Osteoblast (primary cell): ENCODE measurements at regions not wholly inside any gene's neighbourhood (a gene's known extent, or its start where the extent isn't known, plus 50 kb on each side); places are given as distances from the start of the nearest gene placed in this dataset.

Source experiments
- DNase-seq: peaks from one replicate; pipeline ENCODE4 v3.0.0; 2011; ENCODE audit warnings: low spot score, mixed read lengths; ENCODE audit not compliant: insufficient read length; ENCODE audit errors: missing footprints
- H2AFZ ChIP-seq: 2 replicates; pipeline ENCODE4 v1.6.0; 2011; ENCODE audit warnings: mild to moderate bottlenecking, low read length
- H3K27ac ChIP-seq: 2 replicates; pipeline ENCODE4 v1.5.1; 2011; ENCODE audit warnings: mild to moderate bottlenecking, low read depth, low read length, moderate library complexity
- H3K27me3 ChIP-seq: 2 replicates; pipeline ENCODE4 v1.6.0; 2012; ENCODE audit warnings: mild to moderate bottlenecking, control low read depth, inconsistent platforms, low read length, moderate library complexity; ENCODE audit not compliant: insufficient read depth
- H3K36me3 ChIP-seq: 2 replicates; pipeline ENCODE4 v1.5.1; 2011; ENCODE audit warnings: mild to moderate bottlenecking, low read length, control low read depth, moderate library complexity; ENCODE audit not compliant: insufficient read depth
- H3K4me1 ChIP-seq: 2 replicates; pipeline ENCODE4 v1.5.1; 2011; ENCODE audit warnings: mild to moderate bottlenecking, low read length, control low read depth, moderate library complexity; ENCODE audit not compliant: insufficient read depth
- H3K4me2 ChIP-seq: 2 replicates; pipeline ENCODE4 v1.6.0; 2011; ENCODE audit warnings: mild to moderate bottlenecking, low read length; ENCODE audit not compliant: insufficient read depth
- H3K4me3 ChIP-seq: fragments of 200-600 bp; sonication (generic); 3 replicates; pipeline ENCODE4 v1.5.1; 2012; ENCODE audit warnings: mild to moderate bottlenecking, low read length, inconsistent platforms; ENCODE audit not compliant: insufficient read depth
- H3K79me2 ChIP-seq: 2 replicates; pipeline ENCODE4 v1.6.0; 2012; ENCODE audit warnings: mild to moderate bottlenecking, low read length, control low read depth, inconsistent platforms; ENCODE audit not compliant: insufficient read depth
- H3K9me3 ChIP-seq: 2 replicates; pipeline ENCODE4 v1.5.1; 2011; ENCODE audit warnings: low read depth, low read length, control low read depth
- H4K20me1 ChIP-seq: 2 replicates; pipeline ENCODE4 v1.6.0; 2012; ENCODE audit warnings: mild to moderate bottlenecking, low read length, control low read depth; ENCODE audit not compliant: insufficient read depth
- CTCF ChIP-seq: IDR thresholded peaks from 2 replicates; pipeline ENCODE4 v1.5.1; 2011; ENCODE audit warnings: mild to moderate bottlenecking, low read depth, low read length, moderate library complexity; ENCODE audit errors: extremely low read depth

- H3K79me2 ChIP-seq, result no peaks in the 10 kb centered on the region
- H3K9me3 ChIP-seq, result no peaks in the 10 kb centered on the region
- no peak overlapping the region for H3K27ac ChIP-seq
- DNase-seq, result no peak
- H2AFZ ChIP-seq, result no peak overlapping the region
- TF ChIP-seq CTCF, result no peak
- no peaks in the 10 kb centered on the region for H4K20me1 ChIP-seq
- no peak overlapping the region for H3K4me2 ChIP-seq
- no peaks in the 10 kb centered on the region for H3K4me1 ChIP-seq
- H3K4me3 ChIP-seq, result no peak overlapping the region
- H3K27me3 ChIP-seq, result no peaks in the 10 kb centered on the region
- H3K36me3 ChIP-seq, result no peaks in the 10 kb centered on the region
Measured at GRCh38 chr12:65546528-65546927, 268.0 kb downstream of the MSRB3 start.

GRCh38 chr12:65556676-65557437, 267.4 kb upstream of the HMGA2 start:
- Histone ChIP-seq H3K4me1 (peaks cover 38% of the 10 kb centered on the region), H4K20me1 (no peaks in the 10 kb centered on the region), H3K27me3 (no peaks in the 10 kb centered on the region), H3K4me2 (peak overlapping the region; percentile 41), H3K27ac (peak overlapping the region; percentile 93), H3K4me3 (peak overlapping the region; percentile 29), H3K36me3 (no peaks in the 10 kb centered on the region), H3K79me2 (no peaks in the 10 kb centered on the region), H3K9me3 (no peaks in the 10 kb centered on the region), H2AFZ (peak overlapping the region; percentile 92)
- peak; percentile 90 for DNase-seq
- peak; percentile 95 for TF ChIP-seq CTCF

GRCh38 chr12:65557438-65558181, 266.7 kb upstream of the HMGA2 start:
- H3K36me3 ChIP-seq, result no peaks in the 10 kb centered on the region
- H3K9me3 ChIP-seq, result no peaks in the 10 kb centered on the region
- DNase-seq, result no peak
- H4K20me1 ChIP-seq, result no peaks in the 10 kb centered on the region
- H3K4me2 ChIP-seq, result no peak overlapping the region
- no peaks in the 10 kb centered on the region for H3K79me2 ChIP-seq
- peak overlapping the region; percentile 92 for H2AFZ ChIP-seq
- H3K4me1 ChIP-seq, result peaks cover 45% of the 10 kb centered on the region
- peak overlapping the region; percentile 93 for H3K27ac ChIP-seq
- no peaks in the 10 kb centered on the region for H3K27me3 ChIP-seq
- no peak overlapping the region for H3K4me3 ChIP-seq
- TF ChIP-seq CTCF, result no peak

- H3K27ac ChIP-seq, result peak overlapping the region; percentile 92
- no peaks in the 10 kb centered on the region for H3K27me3 ChIP-seq
- no peaks in the 10 kb centered on the region for H3K79me2 ChIP-seq
- peaks cover 63% of the 10 kb centered on the region for H3K4me1 ChIP-seq
- no peak for DNase-seq
- TF ChIP-seq CTCF, result no peak
- H2AFZ ChIP-seq, result no peak overlapping the region
- no peak overlapping the region for H3K4me2 ChIP-seq
- H3K36me3 ChIP-seq, result no peaks in the 10 kb centered on the region
- H3K9me3 ChIP-seq, result no peaks in the 10 kb centered on the region
- no peaks in the 10 kb centered on the region for H4K20me1 ChIP-seq
- no peak overlapping the region for H3K4me3 ChIP-seq
Measured at GRCh38 chr12:65560286-65560685, 264.0 kb upstream of the HMGA2 start.
